SK-N-SH (cell line): ENCODE measurements at regions not wholly inside any gene's neighbourhood (a gene's known extent, or its start where the extent isn't known, plus 50 kb on each side); places are given as distances from the start of the nearest gene placed in this dataset.

Experiments used
- ELF1 ChIP-seq: IDR thresholded peaks from 2 replicates; pipeline ENCODE4 v1.4.0; 2012
- EP300 ChIP-seq, 2 experiments: IDR thresholded peaks; 2 replicates each; pipeline versions ENCODE4 v1.4.0 to v1.6.1; 2012; ENCODE audit warnings: borderline replicate concordance in 1 of 2, low read depth in 1 of 2, low read length in 1 of 2
- EZH2phosphoT487 ChIP-seq: fragments of 200-600 bp; sonication (generic); IDR thresholded peaks from 2 replicates; pipeline ENCODE4 v1.6.1; 2017; ENCODE audit warnings: low read depth, mixed run types, mild to moderate bottlenecking, antibody characterized with exemption, moderate library complexity, borderline replicate concordance
- FOSL2 ChIP-seq: IDR thresholded peaks from 2 replicates; pipeline ENCODE4 v1.4.0; 2012; ENCODE audit warnings: low read depth, mild to moderate bottlenecking, moderate library complexity, borderline replicate concordance
- FOXM1 ChIP-seq: IDR thresholded peaks from 2 replicates; pipeline ENCODE4 v1.4.0; 2012; ENCODE audit warnings: low read depth, mild to moderate bottlenecking
- GABPA ChIP-seq: IDR thresholded peaks from 2 replicates; pipeline ENCODE4 v1.4.0; 2012; ENCODE audit warnings: low read depth, mild to moderate bottlenecking
- GATA2 ChIP-seq: sonication (generic); formaldehyde crosslinking; IDR thresholded peaks from 2 replicates; pipeline ENCODE4 v1.5.0; 2020; ENCODE audit warnings: mild to moderate bottlenecking, missing genetic modification reagents
- IRF3 ChIP-seq: fragments of 150-350 bp; IDR thresholded peaks from 2 replicates; pipeline ENCODE4 v1.6.1; 2016; ENCODE audit warnings: mild to moderate bottlenecking, low read depth, low read length
- MEF2A ChIP-seq: IDR thresholded peaks from 2 replicates; pipeline ENCODE4 v1.4.0; 2012; ENCODE audit warnings: low read depth, borderline replicate concordance
- MXI1 ChIP-seq: IDR thresholded peaks from 2 replicates; pipeline ENCODE4 v1.6.1; 2012; ENCODE audit warnings: mild to moderate bottlenecking, low read depth, low read length, improper control_type of control experiment
- PBX3 ChIP-seq: IDR thresholded peaks from 2 replicates; pipeline ENCODE4; 2012
- POLR2AphosphoS5 ChIP-seq: IDR thresholded peaks from 2 replicates; pipeline ENCODE4 v1.6.1; 2012; ENCODE audit warnings: low read depth, low read length
- RFX5 ChIP-seq: IDR thresholded peaks from 2 replicates; pipeline ENCODE4 v1.6.1; 2012; ENCODE audit warnings: mild to moderate bottlenecking, improper control_type of control experiment, low read length
- RXRA ChIP-seq: IDR thresholded peaks from 2 replicates; pipeline ENCODE4 v1.4.0; 2012; ENCODE audit warnings: low read depth, mild to moderate bottlenecking, borderline replicate concordance
- SMC3 ChIP-seq: IDR thresholded peaks from 2 replicates; pipeline ENCODE4 v1.6.1; 2012; ENCODE audit warnings: low read depth, low read length, improper control_type of control experiment
- TAF1 ChIP-seq: IDR thresholded peaks from 2 replicates; pipeline ENCODE4 v1.6.1; 2012; ENCODE audit warnings: low read depth, mild to moderate bottlenecking, low read length, moderate library complexity, borderline replicate concordance
- TCF12 ChIP-seq: IDR thresholded peaks from 2 replicates; pipeline ENCODE4 v1.4.0; 2012
- USF1 ChIP-seq: IDR thresholded peaks from 2 replicates; pipeline ENCODE4 v1.4.0; 2012; ENCODE audit warnings: low read depth, borderline replicate concordance
- USF2 ChIP-seq: fragments of 150-350 bp; IDR thresholded peaks from 2 replicates; pipeline ENCODE4 v1.6.1; 2017; ENCODE audit warnings: antibody characterized with exemption, low read length, low read depth, borderline replicate concordance
- ZBTB33 ChIP-seq: IDR thresholded peaks from 2 replicates; pipeline ENCODE4 v1.4.0; 2012; ENCODE audit warnings: low read depth, borderline replicate concordance

GRCh38 chr7:106775552-106775936 is 89.5 kb upstream of the PIK3CG start (continued):
- TF ChIP-seq MEF2A, result no peak
- peak; percentile 99 for TF ChIP-seq FOSL2
- 0 out of 2 replicates have a peak, but pooled peaks have one; percentile 8 for TF ChIP-seq ZBTB33
- no peak for TF ChIP-seq FOXM1
- peak; percentile 20; the same call in 1 of the 2 replicates for TF ChIP-seq TAF1
- peak in 1 of 2 experiments; percentile 82; a peak in 1 of 4 replicates for TF ChIP-seq EP300 (IDR thresholded peaks at IDR 0.05; ENCODE audit: borderline replicate concordance in 1 of 2, low read depth in 1 of 2, low read length in 1 of 2)
- TF ChIP-seq ELF1, result no peak
- 0 out of 2 replicates have a peak, but pooled peaks have one; percentile 5 for TF ChIP-seq USF1
- TF ChIP-seq MXI1, result no peak
- TF ChIP-seq POLR2AphosphoS5, result peak; percentile 67; the same call in 1 of the 2 replicates
- peak; percentile 76 for TF ChIP-seq PBX3
- TF ChIP-seq GABPA, result no peak
- TF ChIP-seq IRF3, result no peak
- TF ChIP-seq RXRA, result peak; percentile 55; the same call in 1 of the 2 replicates
- no peak for TF ChIP-seq EZH2phosphoT487
- no peak for TF ChIP-seq GATA2 (CRISPR knock-in tag)
- peak; percentile 87 for TF ChIP-seq TCF12
- no peak for TF ChIP-seq USF2
- no peak for TF ChIP-seq RFX5
- TF ChIP-seq SMC3, result no peak
